Endodermal cell (in vitro differentiated cells): ENCODE measurements at regions not wholly inside any gene's neighbourhood (a gene's known extent, or its start where the extent isn't known, plus 50 kb on each side); places are given as distances from the start of the nearest gene placed in this dataset.
"Not testable (repeated sequence)": the region's sequence is repeated elsewhere in the genome, so short reads cannot be mapped to it uniquely, and the experiment has no call there.

Experiments
- DNase-seq: peaks from one replicate; pipeline ENCODE4 v3.0.0-alpha.2; 2017
- H3K27ac ChIP-seq: 2 replicates; pipeline ENCODE4 v1.5.1; 2013; ENCODE audit warnings: mild to moderate bottlenecking, low read depth, low read length, moderate library complexity
- H3K27me3 ChIP-seq: 2 replicates; pipeline ENCODE4 v1.6.1; 2013; ENCODE audit warnings: mild to moderate bottlenecking, low read length, moderate library complexity; ENCODE audit not compliant: insufficient read depth, control insufficient read depth, poor library complexity, severe bottlenecking
- H3K36me3 ChIP-seq: 2 replicates; pipeline ENCODE4 v1.7.0; 2013; ENCODE audit warnings: mild to moderate bottlenecking, low read length, moderate library complexity; ENCODE audit not compliant: control insufficient read depth, insufficient read depth
- H3K4me1 ChIP-seq: one replicate; pipeline ENCODE4 v1.7.0; 2013; ENCODE audit warnings: low read length; ENCODE audit not compliant: control insufficient read depth, insufficient read depth
- H3K4me3 ChIP-seq: 2 replicates; pipeline ENCODE4 v1.5.1; 2013; ENCODE audit warnings: mild to moderate bottlenecking, low read length, moderate library complexity
- H3K9ac ChIP-seq: 2 replicates; pipeline ENCODE4 v1.6.1; 2013; ENCODE audit warnings: mild to moderate bottlenecking, low read length, moderate library complexity; ENCODE audit not compliant: poor library complexity, severe bottlenecking; ENCODE audit errors: extremely low read depth
- H3K9me3 ChIP-seq: 2 replicates; pipeline ENCODE4 v1.6.1; 2013; ENCODE audit warnings: mild to moderate bottlenecking, low read length, moderate library complexity; ENCODE audit not compliant: control insufficient read depth
- H3K27ac Mint-ChIP-seq: 2 replicates; pipeline ENCODE4 v1.8.0; 2020; ENCODE audit warnings: mixed read lengths
- H3K27me3 Mint-ChIP-seq: 2 replicates; pipeline ENCODE4 v1.8.0; 2021; ENCODE audit warnings: mild to moderate bottlenecking, mixed read lengths; ENCODE audit not compliant: insufficient read depth
- H3K36me3 Mint-ChIP-seq: 2 replicates; pipeline ENCODE4 v1.8.0; 2020; ENCODE audit warnings: low read depth, mixed read lengths
- H3K4me1 Mint-ChIP-seq: 2 replicates; pipeline ENCODE4 v1.8.0; 2020; ENCODE audit warnings: mixed read lengths
- H3K4me3 Mint-ChIP-seq: 2 replicates; pipeline ENCODE4 v1.8.0; 2020; ENCODE audit warnings: mild to moderate bottlenecking, moderate library complexity, mixed read lengths
- H3K9me3 Mint-ChIP-seq: 2 replicates; pipeline ENCODE4 v1.8.0; 2020; ENCODE audit warnings: mild to moderate bottlenecking, mixed read lengths
- WGBS, 2 experiments: methylation state at CpG; one replicate each; pipeline versions ENCODE4 v1.1.5 to v1.1.7; 2013; ENCODE audit warnings: missing lambda C conversion rate in 2 of 2, mixed read lengths in 1 of 2; ENCODE audit not compliant: insufficient coverage in 1 of 2, insufficient read length in 1 of 2; 5-methylcytosine and 5-hydroxymethylcytosine counted together
- TF ChIP-seq, protein P1 (sequence below): fragments of 200-600 bp; sonication (generic); conservative IDR thresholded peaks from 2 replicates; pipeline ENCODE4 v1.5.0; 2021; ENCODE audit warnings: antibody characterized with exemption, mild to moderate bottlenecking

DNA sequence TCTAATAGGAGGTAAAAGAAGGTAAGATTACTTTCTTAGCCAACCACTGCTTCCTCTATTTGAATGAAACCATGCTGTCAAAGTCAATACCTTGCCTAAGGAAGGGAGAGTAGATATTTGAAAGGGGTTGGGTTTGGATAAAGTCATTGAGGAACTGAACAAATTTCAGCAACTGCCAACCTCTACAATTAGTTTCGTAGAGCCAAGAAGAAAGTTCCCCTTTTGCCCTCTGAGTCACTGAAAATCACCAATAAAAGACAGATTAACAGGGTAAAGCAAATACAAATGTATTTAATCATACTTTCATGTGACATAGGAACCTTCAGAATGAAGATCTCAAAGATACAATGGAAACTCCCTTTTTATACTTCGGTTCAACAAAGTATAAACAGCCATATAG, 615.7 kb downstream of the GABRG2 start:
- Histone ChIP-seq H3K27me3 (no peaks in the 10 kb centered on the region), H3K9me3 (no peaks in the 10 kb centered on the region), H3K4me1 (no peaks in the 10 kb centered on the region), H3K9ac (no peak overlapping the region), H3K4me3 (no peak overlapping the region), H3K36me3 (no peaks in the 10 kb centered on the region), H3K27ac (no peak overlapping the region)
- Mint-ChIP-seq H3K4me3 (no peak overlapping the region), H3K36me3 (no peaks in the 10 kb centered on the region), H3K27ac (no peak overlapping the region), H3K4me1 (no peaks in the 10 kb centered on the region), H3K27me3 (no peaks in the 10 kb centered on the region), H3K9me3 (no peaks in the 10 kb centered on the region)
- no peak for DNase-seq
- 80 to 92% methylated on average over 1 to 2 of the region's 2 CpGs for WGBS, 2 experiments
- TF ChIP-seq, protein P1, sequence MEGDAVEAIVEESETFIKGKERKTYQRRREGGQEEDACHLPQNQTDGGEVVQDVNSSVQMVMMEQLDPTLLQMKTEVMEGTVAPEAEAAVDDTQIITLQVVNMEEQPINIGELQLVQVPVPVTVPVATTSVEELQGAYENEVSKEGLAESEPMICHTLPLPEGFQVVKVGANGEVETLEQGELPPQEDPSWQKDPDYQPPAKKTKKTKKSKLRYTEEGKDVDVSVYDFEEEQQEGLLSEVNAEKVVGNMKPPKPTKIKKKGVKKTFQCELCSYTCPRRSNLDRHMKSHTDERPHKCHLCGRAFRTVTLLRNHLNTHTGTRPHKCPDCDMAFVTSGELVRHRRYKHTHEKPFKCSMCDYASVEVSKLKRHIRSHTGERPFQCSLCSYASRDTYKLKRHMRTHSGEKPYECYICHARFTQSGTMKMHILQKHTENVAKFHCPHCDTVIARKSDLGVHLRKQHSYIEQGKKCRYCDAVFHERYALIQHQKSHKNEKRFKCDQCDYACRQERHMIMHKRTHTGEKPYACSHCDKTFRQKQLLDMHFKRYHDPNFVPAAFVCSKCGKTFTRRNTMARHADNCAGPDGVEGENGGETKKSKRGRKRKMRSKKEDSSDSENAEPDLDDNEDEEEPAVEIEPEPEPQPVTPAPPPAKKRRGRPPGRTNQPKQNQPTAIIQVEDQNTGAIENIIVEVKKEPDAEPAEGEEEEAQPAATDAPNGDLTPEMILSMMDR = no peak

DNA sequence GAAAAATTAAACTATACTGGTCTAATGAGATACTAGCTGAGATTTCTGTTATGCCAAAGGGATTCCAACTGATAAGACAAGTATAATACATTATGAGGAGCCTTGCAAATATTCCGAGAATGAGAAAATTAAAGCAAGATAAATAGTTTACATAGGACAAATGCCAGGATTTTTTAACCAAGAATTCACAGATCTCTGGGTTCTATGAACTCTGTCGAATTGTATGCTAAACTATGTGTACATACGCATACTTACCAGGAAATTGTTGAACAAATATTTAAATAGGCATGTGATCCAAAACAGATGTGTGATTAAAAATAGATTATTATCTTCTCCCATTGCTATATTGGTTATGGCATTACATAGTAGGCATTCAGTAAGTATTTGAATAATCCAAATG, 616.6 kb downstream of the GABRG2 start:
- Mint-ChIP-seq H3K9me3 (no peaks in the 10 kb centered on the region), H3K4me1 (no peaks in the 10 kb centered on the region), H3K27me3 (no peaks in the 10 kb centered on the region), H3K4me3 (no peak overlapping the region), H3K27ac (no peak overlapping the region), H3K36me3 (no peaks in the 10 kb centered on the region)
- Histone ChIP-seq H3K4me1 (no peaks in the 10 kb centered on the region), H3K9ac (no peak overlapping the region), H3K27ac (no peak overlapping the region), H3K9me3 (no peaks in the 10 kb centered on the region), H3K27me3 (no peaks in the 10 kb centered on the region), H3K4me3 (no peak overlapping the region), H3K36me3 (no peaks in the 10 kb centered on the region)
- 97 to 100% methylated on average over 2 to 3 of the region's 3 CpGs for WGBS, 2 experiments
- no peak for DNase-seq
- TF ChIP-seq, protein P1 = no peak

DNA sequence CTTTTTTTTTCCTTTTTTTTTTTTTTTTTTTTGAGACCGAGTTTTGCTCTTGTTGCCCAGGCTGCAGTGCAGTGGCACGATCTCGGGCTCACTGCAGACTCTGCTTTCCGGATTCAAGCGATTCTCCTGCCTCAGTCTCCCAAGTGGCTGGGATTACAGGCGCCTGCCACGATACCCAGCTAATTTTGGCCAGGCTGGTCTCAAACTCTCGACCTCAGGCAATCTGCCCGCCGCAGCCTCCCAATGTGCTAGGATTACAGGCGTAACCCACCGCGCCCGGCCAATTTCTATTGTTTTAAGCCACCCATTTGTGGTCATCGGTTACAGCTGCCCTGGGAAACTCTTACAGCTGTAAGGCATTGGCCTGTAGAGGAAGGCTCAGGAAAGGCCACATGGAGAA, 617.7 kb downstream of the GABRG2 start:
- no peak overlapping the region for H3K27ac ChIP-seq
- Mint-ChIP-seq H3K4me1 (no peaks in the 10 kb centered on the region), H3K27ac (no peak overlapping the region), H3K27me3 (no peaks in the 10 kb centered on the region), H3K4me3 (no peak overlapping the region), H3K36me3 (no peaks in the 10 kb centered on the region), H3K9me3 (no peaks in the 10 kb centered on the region)
- no peaks in the 10 kb centered on the region for H3K9me3 ChIP-seq
- TF ChIP-seq, protein P1 = no peak
- 95 to 98% methylated on average over 9 to 15 of the region's 15 CpGs for WGBS, 2 experiments
- no peaks in the 10 kb centered on the region for H3K27me3 ChIP-seq
- no peak for DNase-seq
- no peak overlapping the region for H3K4me3 ChIP-seq
- H3K36me3 ChIP-seq = no peaks in the 10 kb centered on the region
- H3K9ac ChIP-seq = no peak overlapping the region
- H3K4me1 ChIP-seq = no peaks in the 10 kb centered on the region

DNA sequence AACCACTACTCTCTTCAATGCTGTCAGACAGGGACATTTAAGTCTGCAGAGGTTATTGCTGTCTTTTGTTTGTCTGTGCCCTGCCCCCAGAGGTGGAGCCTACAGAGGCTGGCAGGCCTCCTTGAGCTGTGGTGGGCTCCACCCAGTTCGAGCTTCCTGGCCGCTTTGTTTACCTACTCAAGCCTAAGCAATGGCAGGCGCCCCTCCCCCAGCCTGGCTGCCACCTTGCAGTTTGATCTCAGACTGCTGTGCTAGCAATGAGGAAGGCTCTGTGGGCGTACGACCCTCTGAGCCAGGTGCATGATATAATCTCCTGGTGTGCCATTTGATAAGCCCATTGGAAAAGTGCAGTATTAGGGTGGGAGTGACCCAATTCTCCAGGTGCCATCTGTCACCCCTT, 628.7 kb downstream of the GABRG2 start:
- not testable (repeated sequence) for H3K27me3 ChIP-seq, H3K27me3 Mint-ChIP-seq, H3K4me3 ChIP-seq, H3K4me3 Mint-ChIP-seq, H3K4me1 Mint-ChIP-seq, H3K9ac ChIP-seq, H3K27ac Mint-ChIP-seq, H3K36me3 Mint-ChIP-seq, H3K4me1 ChIP-seq, H3K27ac ChIP-seq, DNase-seq, H3K36me3 ChIP-seq
- H3K9me3 Mint-ChIP-seq = peaks cover 53% of the 10 kb centered on the region
- H3K9me3 ChIP-seq = peaks cover 13% of the 10 kb centered on the region
- 92 to 96% methylated on average over 4 to 5 of the region's 5 CpGs for WGBS, 2 experiments
